RWPE1 (cell line): ENCODE measurements at regions not wholly inside any gene's neighbourhood (a gene's known extent, or its start where the extent isn't known, plus 50 kb on each side); places are given as distances from the start of the nearest gene placed in this dataset.
"Not testable (repeated sequence)": the region's sequence is repeated elsewhere in the genome, so short reads cannot be mapped to it uniquely, and the experiment has no call there.

Experiments
- CTCF ChIA-PET: fragments of 350-600 bp; sonication (Branson Sonifier 250); formaldehyde crosslinking; extraction: SDS; loops from one replicate; lab custom pipeline; 2021; lab: Yijun Ruan, JAX
- POLR2A ChIA-PET: fragments of 400-600 bp; formaldehyde crosslinking; extraction: SDS; loops from one replicate; lab custom pipeline; 2020; ENCODE audit warnings: antibody characterized with exemption; ENCODE audit not compliant: low non-redundant PET; lab: Yijun Ruan, JAX
- DNase-seq: peaks from one replicate; pipeline ENCODE4 v3.0.0; 2012; ENCODE audit warnings: low spot score
- H3K27ac ChIP-seq: fragments of 450-650 bp; 2 replicates; pipeline ENCODE4 v1.5.1; 2017
- TF ChIP-seq, protein P1 (sequence below): fragments of 450-650 bp; conservative IDR thresholded peaks from 2 replicates; pipeline ENCODE4 v1.5.1; 2017; ENCODE audit warnings: low read depth, mild to moderate bottlenecking

DNA sequence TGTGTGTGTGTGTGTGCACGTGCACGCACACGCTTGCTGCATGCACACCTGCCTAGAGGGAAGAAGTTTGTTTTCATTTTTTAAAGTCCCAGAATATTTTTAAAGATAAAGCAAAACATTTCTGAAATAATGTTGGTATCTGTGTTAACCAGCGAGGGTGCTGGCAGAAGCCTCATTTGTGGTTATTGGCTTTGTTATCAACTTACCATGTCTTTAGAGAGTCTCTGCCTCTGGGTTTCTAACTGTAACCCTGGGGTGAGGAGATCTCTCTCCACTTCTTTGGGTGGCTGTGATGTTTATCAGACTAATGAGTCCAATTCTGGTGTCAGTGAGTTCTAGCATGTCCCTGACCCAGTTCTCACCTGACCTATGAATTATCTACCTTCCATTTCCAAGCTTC lies 927.6 kb upstream of the FANCL start:
- no peak overlapping the region for H3K27ac ChIP-seq
- CTCF ChIA-PET, result interaction anchor here (0.6 kb wide), 1 partner anchor 91 kb away, joined by 3 read pairs; no protein-coding TSS in a partner anchor
- TF ChIP-seq, protein P1, sequence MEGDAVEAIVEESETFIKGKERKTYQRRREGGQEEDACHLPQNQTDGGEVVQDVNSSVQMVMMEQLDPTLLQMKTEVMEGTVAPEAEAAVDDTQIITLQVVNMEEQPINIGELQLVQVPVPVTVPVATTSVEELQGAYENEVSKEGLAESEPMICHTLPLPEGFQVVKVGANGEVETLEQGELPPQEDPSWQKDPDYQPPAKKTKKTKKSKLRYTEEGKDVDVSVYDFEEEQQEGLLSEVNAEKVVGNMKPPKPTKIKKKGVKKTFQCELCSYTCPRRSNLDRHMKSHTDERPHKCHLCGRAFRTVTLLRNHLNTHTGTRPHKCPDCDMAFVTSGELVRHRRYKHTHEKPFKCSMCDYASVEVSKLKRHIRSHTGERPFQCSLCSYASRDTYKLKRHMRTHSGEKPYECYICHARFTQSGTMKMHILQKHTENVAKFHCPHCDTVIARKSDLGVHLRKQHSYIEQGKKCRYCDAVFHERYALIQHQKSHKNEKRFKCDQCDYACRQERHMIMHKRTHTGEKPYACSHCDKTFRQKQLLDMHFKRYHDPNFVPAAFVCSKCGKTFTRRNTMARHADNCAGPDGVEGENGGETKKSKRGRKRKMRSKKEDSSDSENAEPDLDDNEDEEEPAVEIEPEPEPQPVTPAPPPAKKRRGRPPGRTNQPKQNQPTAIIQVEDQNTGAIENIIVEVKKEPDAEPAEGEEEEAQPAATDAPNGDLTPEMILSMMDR, result no peak
- DNase-seq, result no peak
- POLR2A ChIA-PET, result no interaction called here

DNA sequence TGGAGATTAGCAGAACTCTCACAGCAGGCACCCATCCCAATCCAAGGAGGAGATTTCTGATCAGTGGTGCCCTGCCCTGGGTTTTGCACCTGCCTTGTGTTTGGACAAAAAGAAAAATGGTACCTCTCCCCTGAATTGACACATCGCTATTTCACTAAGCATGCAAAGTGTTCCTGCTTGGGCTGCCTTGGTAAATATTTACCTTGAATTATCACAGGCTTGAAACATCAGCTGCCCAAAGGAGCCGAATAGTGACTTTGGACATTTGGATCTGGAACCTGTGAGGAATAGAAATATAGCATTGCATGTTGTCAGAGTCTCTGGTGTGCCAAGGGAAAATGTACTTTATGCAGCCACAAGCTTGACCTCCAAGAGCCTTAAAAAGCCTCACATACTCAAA lies 926.4 kb upstream of the FANCL start:
- no peak overlapping the region for H3K27ac ChIP-seq
- TF ChIP-seq, protein P1, result no peak
- POLR2A ChIA-PET, result no interaction called here
- CTCF ChIA-PET, result no interaction called here
- no peak for DNase-seq

DNA sequence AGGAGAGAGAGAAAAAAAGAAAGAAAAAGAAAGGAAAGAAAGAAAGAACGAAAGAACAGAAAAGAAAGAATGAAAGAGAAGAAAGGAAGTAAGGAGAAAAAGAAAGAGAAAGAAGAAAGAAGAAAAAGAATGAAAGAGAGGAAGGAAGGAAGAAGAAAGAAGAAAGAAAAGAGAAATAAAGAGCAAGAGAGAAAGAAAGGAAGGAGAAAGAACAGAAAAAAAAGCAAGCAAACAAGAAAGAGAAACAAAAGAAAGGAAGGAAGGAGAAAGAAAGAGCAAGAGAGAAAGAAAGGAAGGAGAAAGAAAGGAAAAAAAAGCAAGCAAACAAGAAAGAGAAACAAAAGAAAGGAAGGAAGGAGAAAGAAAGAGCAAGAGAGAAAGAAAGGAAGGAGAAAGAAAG lies 916.8 kb upstream of the FANCL start:
- POLR2A ChIA-PET, result not testable (repeated sequence)

DNA sequence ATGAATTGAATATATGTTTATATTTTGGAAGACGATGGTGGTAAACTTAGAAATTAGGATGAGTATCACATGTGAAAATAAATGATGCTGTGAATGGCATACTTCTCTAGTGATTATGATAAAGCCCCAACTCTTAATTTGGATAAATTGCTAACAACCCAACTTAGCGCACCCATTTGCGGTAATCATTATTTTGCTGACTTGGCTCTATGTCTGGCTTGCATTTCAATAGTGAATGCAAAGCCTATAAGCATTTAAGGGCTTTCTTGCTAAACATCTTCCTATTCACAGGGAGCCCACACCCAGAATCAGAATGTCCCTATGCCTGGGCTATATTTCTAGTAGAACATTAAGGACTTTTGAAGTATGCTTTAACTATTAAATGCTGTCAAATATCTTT lies 910.7 kb upstream of the FANCL start:
- H3K27ac ChIP-seq, result no peak overlapping the region
- DNase-seq, result no peak
- POLR2A ChIA-PET, result no interaction called here
- TF ChIP-seq, protein P1, result no peak
- CTCF ChIA-PET, result no interaction called here

More for the DNA sequence above, 916.8 kb upstream of the FANCL start:
- CTCF ChIA-PET, DNase-seq, H3K27ac ChIP-seq: not testable (repeated sequence)

DNA sequence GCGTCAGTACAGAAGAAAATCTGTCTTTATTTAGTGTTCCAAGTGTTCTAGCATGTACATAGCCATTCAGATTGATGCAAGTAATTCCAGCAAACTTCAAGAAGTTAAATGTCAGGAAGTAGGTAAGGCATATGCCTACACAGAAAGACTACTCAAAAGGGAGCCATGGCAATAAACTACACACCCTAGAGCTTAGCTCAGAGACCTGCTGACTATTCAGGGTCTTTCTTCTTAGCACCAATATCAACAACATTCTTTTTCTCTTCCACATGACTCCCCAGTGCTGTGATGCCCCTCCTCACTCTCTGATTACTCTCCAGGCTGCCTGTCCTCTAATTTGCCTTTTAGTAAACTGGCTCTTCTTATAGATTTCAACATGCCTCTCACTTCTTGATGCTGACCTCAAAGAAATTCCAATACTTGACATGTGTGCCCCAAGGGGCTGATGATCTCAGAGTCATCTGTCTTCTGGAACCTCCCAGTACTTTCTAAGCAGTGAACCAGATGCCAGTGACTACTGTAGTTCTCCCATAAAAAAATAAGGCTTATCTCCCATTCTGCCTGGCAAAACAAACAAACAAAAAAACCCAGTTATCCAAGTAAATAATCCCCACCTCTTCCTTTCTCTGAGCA lies 909.2 kb upstream of the FANCL start:
- POLR2A ChIA-PET, result no interaction called here
- CTCF ChIA-PET, result no interaction called here
- no peak overlapping the region for H3K27ac ChIP-seq
- DNase-seq, result no peak
- TF ChIP-seq, protein P1, result no peak

DNA sequence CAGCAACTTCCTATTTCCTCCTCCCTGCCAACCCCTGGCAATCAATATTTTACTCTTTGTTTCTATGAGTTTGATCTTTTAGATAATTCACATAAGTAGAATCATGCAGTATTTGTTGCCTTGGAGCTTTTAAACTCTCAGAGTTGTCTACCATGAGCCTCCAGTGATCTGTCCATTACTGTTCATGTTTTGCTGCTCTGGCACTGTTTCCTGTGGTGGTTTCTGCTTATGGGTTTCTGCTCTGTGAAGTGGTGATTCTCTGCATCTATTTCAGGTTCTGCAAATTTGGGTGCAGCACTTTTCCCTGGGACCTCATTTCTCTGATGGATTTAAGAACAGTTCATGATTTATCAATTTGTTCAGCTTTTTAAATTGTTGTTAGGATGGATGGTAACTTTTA lies 908.1 kb upstream of the FANCL start:
- TF ChIP-seq, protein P1, result no peak

DNA sequence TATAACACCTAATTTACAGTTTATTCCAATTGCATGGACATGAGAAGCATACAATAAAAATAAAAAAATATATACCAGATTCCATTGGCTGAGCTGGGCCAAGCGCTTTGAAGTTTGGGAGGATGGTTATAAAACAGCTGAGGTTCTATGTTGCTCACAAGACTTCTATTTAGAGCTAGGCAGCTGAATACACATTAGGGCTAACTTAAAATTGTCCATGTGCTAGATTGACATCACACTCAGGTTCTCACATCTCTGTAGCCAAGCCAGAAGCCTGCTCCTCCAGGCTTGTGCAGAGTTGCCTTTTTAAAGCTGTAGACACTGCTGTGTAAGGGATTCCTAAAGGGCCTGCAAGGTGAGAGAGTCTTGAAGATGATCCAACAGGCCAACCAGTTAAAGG lies 871.1 kb upstream of the FANCL start:
- H3K27ac ChIP-seq, result no peak overlapping the region
- ChIA-PET POLR2A (no interaction called here), CTCF (no interaction called here)
- TF ChIP-seq, protein P1, result no peak
- no peak for DNase-seq

More for the DNA sequence above, 908.1 kb upstream of the FANCL start:
- ChIA-PET CTCF (interaction anchor here (0.6 kb wide), 1 partner anchor 532 kb away, joined by 3 read pairs; no protein-coding TSS in a partner anchor), POLR2A (no interaction called here)
- H3K27ac ChIP-seq, result no peak overlapping the region
- no peak for DNase-seq
